HG03439 (cell line): ENCODE measurements at regions not wholly inside any gene's neighbourhood (a gene's known extent, or its start where the extent isn't known, plus 50 kb on each side); places are given as distances from the start of the nearest gene placed in this dataset.
"Not testable (repeated sequence)": the region's sequence is repeated elsewhere in the genome, so short reads cannot be mapped to it uniquely, and the experiment has no call there.

Experiments
- ATAC-seq: cut with Tn5 transposase; IDR thresholded peaks from one replicate; pipeline ENCODE4 v1.9.1; 2021; ENCODE audit warnings: mild to moderate bottlenecking, moderate library complexity; ENCODE audit not compliant: unreplicated experiment

- ATAC-seq, result no peak
Observed at GRCh38 chr6:66128656-66129055, 421.6 kb upstream of the EYS start.

- ATAC-seq, result no peak
Observed at GRCh38 chr6:66128243-66128642, 421.2 kb upstream of the EYS start.

DNA sequence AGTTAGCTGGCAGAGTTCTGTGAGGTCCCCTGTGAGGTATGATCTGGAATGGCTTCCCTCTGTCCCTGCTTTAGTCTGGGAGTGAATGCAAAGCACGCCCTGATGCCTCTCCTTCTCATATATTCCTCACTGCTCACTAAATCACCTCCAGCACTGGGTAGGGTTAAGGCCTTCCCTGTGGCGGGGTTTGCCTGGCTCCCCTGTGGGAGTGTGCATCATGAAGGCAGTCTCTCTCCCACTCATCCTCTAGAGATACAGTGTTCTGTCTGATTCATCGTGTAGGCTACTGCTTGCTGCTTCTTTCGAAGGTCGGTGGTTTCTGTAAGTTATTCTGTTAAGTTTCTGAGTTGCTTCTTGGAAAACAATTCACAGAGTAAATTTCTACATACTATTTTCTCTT lies 420.0 kb upstream of the EYS start:
- ATAC-seq, result no peak

DNA sequence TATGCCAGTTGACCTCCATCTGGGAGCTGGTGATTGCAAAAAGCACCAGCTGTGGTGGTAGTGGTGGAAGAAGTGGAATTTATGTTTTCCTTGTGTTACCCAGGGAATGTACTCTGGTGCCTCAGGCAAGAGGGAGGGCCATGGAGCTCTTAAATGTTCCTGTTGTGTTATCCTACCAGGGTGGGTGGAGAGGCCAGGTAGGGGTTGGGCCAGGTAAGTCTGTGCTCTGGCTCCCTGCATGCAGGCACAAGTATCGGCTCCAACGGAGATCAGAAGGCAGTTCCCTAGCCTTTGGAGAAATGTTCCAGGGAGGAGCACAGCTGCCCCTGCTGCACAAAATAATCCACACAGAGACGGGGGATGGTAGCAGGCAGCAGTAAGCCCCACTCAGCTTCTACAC lies 419.3 kb upstream of the EYS start:
- no peak for ATAC-seq

DNA sequence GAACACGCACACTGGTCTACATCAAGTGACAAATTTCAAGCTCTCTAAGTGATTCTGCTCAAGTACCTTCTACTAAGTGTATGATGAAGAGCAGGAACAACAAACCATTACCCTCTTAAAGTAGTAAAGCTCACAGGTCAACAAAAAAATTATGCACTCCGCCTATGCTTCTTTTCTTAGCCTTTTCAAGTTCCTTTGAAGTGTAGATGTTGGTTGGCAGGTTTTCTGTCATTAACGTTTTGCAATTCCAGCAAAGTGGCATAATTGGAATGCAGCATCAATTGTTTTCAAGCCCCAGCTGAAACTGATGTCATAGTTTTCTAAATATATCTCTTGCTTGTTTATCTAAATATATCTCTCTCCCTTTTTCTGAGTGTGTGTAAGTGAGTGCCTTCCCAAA lies 396.9 kb upstream of the EYS start:
- no peak for ATAC-seq

GRCh38 chr6:66103354-66103753 lies 396.3 kb upstream of the EYS start:
- no peak for ATAC-seq

- ATAC-seq, result no peak
Observed at GRCh38 chr6:66096679-66097078, 389.7 kb upstream of the EYS start.

DNA sequence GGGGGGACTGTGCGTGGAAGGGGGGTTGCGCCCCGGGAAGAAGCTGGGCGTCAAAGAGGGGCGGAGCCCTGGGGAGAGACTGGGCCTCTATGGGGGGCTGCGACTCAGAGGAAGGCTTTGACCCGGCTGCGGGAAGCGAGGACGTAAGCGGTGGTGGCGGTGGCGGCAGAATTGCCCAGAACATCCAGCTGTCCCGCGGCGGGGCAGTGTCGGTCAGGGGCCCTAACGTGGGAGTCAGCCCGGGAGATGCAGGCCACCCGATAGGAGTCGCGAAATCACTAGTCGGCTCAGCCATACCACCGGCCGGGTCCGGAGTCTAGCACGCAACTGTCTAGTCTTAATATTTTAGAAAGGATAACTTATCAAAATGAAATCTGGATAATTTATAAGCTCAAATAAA lies 387.6 kb upstream of the EYS start:
- no peak for ATAC-seq

GRCh38 chr6:66092306-66092705 lies 385.3 kb upstream of the EYS start:
- not testable (repeated sequence) for ATAC-seq

- no peak for ATAC-seq
Observed at GRCh38 chr6:66086532-66086931, 379.5 kb upstream of the EYS start.

DNA sequence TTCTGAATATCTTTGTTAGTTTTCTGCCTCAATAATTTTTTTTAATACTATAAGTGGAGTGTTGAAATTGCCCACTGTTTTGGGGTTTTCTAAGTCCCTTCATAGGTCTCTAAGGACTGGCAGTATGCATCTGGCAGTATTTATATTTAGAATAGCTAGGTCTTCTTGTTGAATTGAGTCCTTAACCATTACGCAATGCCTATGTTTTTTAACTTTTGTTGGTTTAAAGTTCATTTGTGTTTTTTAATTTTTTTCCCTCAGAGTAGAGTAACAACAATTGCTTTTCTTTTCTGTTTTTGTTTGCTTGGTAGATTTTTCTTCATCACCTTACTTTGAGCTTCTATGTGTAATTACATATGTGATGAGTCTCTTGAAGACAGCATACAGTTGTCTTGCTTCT lies 375.9 kb upstream of the EYS start:
- no peak for ATAC-seq

DNA sequence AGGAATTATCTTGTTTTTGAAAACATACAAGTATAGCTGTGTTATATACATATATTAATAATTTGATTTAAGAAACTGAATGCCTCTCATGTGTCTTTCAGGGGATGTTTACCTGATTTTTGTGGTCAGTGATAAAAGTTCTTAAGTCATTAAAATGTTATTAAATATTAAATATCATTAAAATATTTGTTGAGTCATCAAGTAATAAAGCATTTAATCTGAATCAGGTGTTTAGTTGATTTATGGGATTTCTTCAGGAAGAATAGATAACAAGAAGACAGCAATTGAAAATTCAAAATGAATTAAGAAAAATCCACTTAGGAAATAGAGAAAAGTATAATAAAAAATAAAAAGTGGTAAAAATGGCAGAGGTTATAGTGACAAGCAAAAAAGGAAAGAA lies 361.9 kb upstream of the EYS start:
- no peak for ATAC-seq

DNA sequence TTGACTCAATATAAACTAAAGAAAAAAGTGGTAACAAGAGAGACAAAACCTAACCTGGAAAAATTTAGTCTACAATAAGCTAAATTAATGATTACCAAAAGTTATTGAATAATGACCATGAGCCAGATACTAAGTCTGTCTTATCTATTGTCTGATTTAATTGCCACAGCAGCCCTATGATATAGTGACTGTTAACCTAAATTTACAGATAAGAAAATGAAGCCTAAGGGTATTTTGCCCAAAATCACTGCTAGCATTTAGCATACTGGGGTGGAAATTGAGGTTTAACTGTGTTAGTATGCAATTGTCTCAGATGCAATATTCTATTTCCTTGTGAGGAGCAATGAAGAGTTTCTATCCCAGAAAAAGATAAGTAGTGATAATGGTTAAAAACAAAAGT lies 361.0 kb upstream of the EYS start:
- no peak for ATAC-seq

GRCh38 chr6:66065313-66065712 lies 358.3 kb upstream of the EYS start:
- ATAC-seq, result no peak

DNA sequence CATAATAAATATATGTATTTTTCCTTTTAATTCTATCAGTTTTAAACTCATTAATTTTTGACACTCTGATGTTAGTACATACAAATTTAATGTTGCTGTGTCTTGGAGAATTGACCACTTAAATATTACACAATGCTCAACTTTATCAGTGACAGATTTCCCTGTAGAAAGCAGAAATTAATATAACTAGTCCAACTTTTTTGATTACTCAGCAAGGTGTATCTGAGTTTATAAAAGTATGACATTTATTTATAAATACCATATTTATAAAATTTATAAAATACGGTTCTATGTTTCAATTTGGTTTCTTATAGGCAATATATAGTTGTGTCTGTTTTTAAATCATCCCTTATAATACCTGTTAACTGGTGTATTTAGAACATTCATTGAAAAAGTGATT lies 350.0 kb upstream of the EYS start:
- ATAC-seq, result no peak

GRCh38 chr6:66054967-66055366 lies 347.9 kb upstream of the EYS start:
- ATAC-seq, result no peak

GRCh38 chr6:66051812-66052211 lies 344.8 kb upstream of the EYS start:
- no peak for ATAC-seq

DNA sequence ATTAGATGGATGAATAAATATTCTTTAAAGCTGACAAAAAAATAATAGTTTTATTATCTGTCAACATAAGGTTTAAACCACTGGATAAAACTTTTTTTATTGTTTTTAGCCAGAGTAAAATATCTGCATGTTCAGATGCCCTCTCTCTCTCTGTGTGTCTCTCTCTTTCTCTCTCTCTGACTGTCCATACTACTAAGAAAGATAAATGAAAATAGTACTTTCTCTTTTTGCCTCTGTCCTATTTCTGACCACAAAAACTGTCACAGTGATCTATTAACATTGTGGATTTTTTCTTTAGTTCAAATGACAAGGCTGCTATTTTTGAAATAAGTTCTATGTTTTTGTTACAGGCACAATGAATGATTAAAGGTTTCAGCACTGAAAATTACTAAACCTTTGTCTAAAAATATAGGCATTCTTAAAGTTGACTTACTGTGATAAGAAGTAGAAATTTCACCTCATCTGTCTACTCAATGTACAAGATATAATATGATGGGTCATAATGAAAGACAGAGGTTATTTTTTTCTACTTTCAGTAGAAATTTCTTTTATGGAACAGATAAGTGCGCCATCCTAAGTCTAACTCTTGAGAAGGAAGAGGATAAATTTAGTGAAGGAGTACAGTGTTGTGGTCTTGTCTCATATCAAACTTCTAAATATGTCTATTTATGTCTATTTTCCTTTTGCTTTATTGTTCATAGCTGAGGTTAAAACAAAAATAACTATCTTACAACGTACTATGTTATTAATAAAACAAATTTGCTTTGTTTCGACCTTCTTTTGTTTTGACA lies 341.9 kb upstream of the EYS start:
- no peak for ATAC-seq

- no peak for ATAC-seq
Observed at GRCh38 chr6:66032626-66033025, 325.6 kb upstream of the EYS start.

DNA sequence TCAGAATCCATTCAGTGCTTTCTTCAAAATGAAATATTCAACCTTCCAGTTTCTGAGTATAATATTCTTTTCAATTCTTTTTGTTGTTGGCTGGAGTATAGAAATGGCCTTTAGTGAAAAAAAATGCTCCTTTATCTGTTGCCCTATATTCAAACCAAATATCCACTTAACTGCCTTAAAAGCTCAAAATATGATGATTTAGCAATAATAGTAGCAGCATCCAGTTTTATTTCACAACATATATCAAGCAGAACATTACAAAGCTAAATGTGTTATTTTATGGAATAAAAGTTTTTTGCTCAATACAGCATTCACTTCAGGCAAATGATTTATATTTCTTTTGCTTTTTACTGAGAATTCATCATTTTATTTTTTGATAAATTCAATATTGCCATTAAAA lies 322.4 kb upstream of the EYS start:
- no peak for ATAC-seq

GRCh38 chr6:65999288-65999791 lies 292.3 kb upstream of the EYS start:
- ATAC-seq, result no peak

DNA sequence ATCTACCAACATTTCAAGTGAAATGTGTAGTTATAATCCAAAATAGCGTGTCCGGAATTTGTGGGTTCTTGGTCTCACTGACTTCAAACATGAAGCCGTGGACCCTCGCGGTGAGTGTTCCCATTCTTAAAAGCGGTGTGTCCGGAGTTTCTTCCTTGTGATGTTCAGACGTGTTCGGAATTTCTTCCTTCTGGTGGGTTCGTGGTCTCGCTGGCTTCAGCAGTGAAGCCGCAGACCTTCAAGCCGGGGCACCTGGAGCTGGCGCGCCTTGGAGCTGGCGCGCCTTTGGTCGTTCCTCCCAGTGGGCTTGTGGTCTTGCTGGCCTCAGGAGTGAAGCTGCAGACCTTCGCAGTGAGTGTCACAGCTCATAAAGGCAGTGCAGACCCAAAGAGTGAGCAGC lies 291.5 kb upstream of the EYS start:
- no peak for ATAC-seq

- no peak for ATAC-seq
Observed at GRCh38 chr6:65997539-65997938, 290.5 kb upstream of the EYS start.
